IPS-18c (cell line): ENCODE measurements at regions not wholly inside any gene's neighbourhood (a gene's known extent, or its start where the extent isn't known, plus 50 kb on each side); places are given as distances from the start of the nearest gene placed in this dataset.
"Not testable (repeated sequence)": the region's sequence is repeated elsewhere in the genome, so short reads cannot be mapped to it uniquely, and the experiment has no call there.

Experiments used
- H3K4me3 ChIP-seq: 2 replicates; pipeline ENCODE4 v1.7.0; 2013; ENCODE audit warnings: low read depth, mild to moderate bottlenecking, low read length, moderate library complexity; ENCODE audit not compliant: insufficient read depth
- H3K9me3 ChIP-seq: one replicate; pipeline ENCODE4 v1.6.1; 2013; ENCODE audit warnings: mild to moderate bottlenecking, low read length, moderate library complexity; ENCODE audit not compliant: control insufficient read depth, insufficient read depth

GRCh38 chr3:150285601-150286000, 122.5 kb upstream of the TSC22D2 start:
- no peaks in the 10 kb centered on the region for H3K9me3 ChIP-seq
- no peak overlapping the region for H3K4me3 ChIP-seq

- Histone ChIP-seq H3K9me3 (no peaks in the 10 kb centered on the region), H3K4me3 (no peak overlapping the region)
Measured at GRCh38 chr3:150278843-150279381, 129.2 kb upstream of the TSC22D2 start.

GRCh38 chr3:150278195-150278594, 129.9 kb upstream of the TSC22D2 start:
- Histone ChIP-seq H3K4me3 (no peak overlapping the region), H3K9me3 (no peaks in the 10 kb centered on the region)

GRCh38 chr3:150277444-150277843, 130.7 kb upstream of the TSC22D2 start:
- H3K9me3 ChIP-seq: no peaks in the 10 kb centered on the region
- no peak overlapping the region for H3K4me3 ChIP-seq

- Histone ChIP-seq H3K9me3 (no peaks in the 10 kb centered on the region), H3K4me3 (no peak overlapping the region)
Measured at GRCh38 chr3:150275941-150276340, 132.2 kb upstream of the TSC22D2 start.

GRCh38 chr3:150274372-150274771, 133.7 kb upstream of the TSC22D2 start:
- H3K9me3 ChIP-seq: no peaks in the 10 kb centered on the region
- no peak overlapping the region for H3K4me3 ChIP-seq

GRCh38 chr3:150273396-150273795, 134.7 kb upstream of the TSC22D2 start:
- Histone ChIP-seq H3K4me3 (no peak overlapping the region), H3K9me3 (no peaks in the 10 kb centered on the region)

GRCh38 chr3:150271591-150271960, 136.5 kb upstream of the TSC22D2 start:
- no peaks in the 10 kb centered on the region for H3K9me3 ChIP-seq
- H3K4me3 ChIP-seq: no peak overlapping the region

- Histone ChIP-seq H3K4me3 (no peak overlapping the region), H3K9me3 (no peaks in the 10 kb centered on the region)
Measured at GRCh38 chr3:150270883-150271590, 137.1 kb upstream of the TSC22D2 start.

GRCh38 chr3:150270444-150270843, 137.7 kb upstream of the TSC22D2 start:
- not testable (repeated sequence) for H3K9me3 ChIP-seq, H3K4me3 ChIP-seq

GRCh38 chr3:150269526-150269925, 138.6 kb upstream of the TSC22D2 start:
- H3K9me3 ChIP-seq: no peaks in the 10 kb centered on the region
- H3K4me3 ChIP-seq: no peak overlapping the region

GRCh38 chr3:150268426-150269391, 139.4 kb upstream of the TSC22D2 start:
- H3K4me3 ChIP-seq: no peak overlapping the region
- H3K9me3 ChIP-seq: no peaks in the 10 kb centered on the region

- Histone ChIP-seq H3K4me3 (no peak overlapping the region), H3K9me3 (no peaks in the 10 kb centered on the region)
Measured at GRCh38 chr3:150267288-150267687, 140.8 kb upstream of the TSC22D2 start.

GRCh38 chr3:150265305-150265704, 142.8 kb upstream of the TSC22D2 start:
- Histone ChIP-seq H3K9me3 (no peaks in the 10 kb centered on the region), H3K4me3 (no peak overlapping the region)

GRCh38 chr3:150264561-150265279, 143.4 kb upstream of the TSC22D2 start:
- Histone ChIP-seq H3K9me3 (no peaks in the 10 kb centered on the region), H3K4me3 (no peak overlapping the region)

- Histone ChIP-seq H3K9me3 (no peaks in the 10 kb centered on the region), H3K4me3 (no peak overlapping the region)
Measured at GRCh38 chr3:150261958-150262357, 146.1 kb upstream of the TSC22D2 start.

GRCh38 chr3:150261418-150261817, 146.7 kb upstream of the TSC22D2 start:
- Histone ChIP-seq H3K9me3 (no peaks in the 10 kb centered on the region), H3K4me3 (no peak overlapping the region)

GRCh38 chr3:150260398-150260710, 147.7 kb upstream of the TSC22D2 start:
- Histone ChIP-seq H3K9me3 (no peaks in the 10 kb centered on the region), H3K4me3 (no peak overlapping the region)
